ENCODE measurements at regions not wholly inside any gene's neighbourhood (a gene's known extent, or its start where the extent isn't known, plus 50 kb on each side); places are given as distances from the start of the nearest gene placed in this dataset.

DNA sequence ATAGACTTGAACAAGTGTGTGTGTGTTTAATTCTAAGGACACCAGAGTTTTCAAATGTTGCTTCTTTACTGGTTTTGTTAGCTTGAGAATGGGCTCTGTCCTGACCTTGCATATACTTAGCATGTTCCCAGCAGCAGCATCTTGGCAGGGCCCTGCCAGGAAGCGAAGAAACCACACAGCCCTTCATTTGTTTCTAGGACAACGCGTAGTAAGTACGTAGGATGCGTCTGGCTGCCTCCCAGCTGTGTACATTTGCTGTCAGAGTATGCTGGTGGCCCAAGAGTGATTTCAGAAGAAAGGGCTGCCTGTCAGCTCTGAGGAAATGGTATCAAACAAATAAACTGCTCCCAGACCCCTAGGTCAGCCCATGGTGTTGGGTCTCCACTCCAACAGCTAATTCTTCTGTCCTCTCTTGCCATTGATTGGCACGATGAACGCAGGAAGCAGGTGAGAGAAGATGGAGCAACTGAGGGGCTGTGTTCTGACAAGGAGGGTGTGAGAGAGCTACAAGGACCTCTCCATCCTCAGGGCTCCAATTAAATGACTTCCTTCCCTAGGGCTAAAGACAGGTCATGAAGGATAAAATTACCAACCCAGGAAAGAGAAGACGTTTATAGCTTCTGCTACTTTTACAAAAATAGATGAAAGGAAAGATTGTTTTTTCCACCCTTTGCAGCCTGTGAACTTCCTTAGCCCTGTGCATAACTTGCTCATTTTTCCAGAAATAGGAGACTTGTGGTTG lies 55.9 kb upstream of the HDDC2 start (continued):
- TF ChIP-seq EP300 (IDR thresholded peaks at IDR 0.05; ENCODE audit: borderline replicate concordance in 1 of 2, low read depth in 1 of 2, low read length in 1 of 2) (no peak), YY1 (IDR thresholded peaks at IDR 0.05; ENCODE audit: low read depth) (no peak), EZH2phosphoT487 (IDR thresholded peaks at IDR 0.05; ENCODE audit: borderline replicate concordance, low read depth) (no peak)
- TF ChIP-seq, protein P1, sequence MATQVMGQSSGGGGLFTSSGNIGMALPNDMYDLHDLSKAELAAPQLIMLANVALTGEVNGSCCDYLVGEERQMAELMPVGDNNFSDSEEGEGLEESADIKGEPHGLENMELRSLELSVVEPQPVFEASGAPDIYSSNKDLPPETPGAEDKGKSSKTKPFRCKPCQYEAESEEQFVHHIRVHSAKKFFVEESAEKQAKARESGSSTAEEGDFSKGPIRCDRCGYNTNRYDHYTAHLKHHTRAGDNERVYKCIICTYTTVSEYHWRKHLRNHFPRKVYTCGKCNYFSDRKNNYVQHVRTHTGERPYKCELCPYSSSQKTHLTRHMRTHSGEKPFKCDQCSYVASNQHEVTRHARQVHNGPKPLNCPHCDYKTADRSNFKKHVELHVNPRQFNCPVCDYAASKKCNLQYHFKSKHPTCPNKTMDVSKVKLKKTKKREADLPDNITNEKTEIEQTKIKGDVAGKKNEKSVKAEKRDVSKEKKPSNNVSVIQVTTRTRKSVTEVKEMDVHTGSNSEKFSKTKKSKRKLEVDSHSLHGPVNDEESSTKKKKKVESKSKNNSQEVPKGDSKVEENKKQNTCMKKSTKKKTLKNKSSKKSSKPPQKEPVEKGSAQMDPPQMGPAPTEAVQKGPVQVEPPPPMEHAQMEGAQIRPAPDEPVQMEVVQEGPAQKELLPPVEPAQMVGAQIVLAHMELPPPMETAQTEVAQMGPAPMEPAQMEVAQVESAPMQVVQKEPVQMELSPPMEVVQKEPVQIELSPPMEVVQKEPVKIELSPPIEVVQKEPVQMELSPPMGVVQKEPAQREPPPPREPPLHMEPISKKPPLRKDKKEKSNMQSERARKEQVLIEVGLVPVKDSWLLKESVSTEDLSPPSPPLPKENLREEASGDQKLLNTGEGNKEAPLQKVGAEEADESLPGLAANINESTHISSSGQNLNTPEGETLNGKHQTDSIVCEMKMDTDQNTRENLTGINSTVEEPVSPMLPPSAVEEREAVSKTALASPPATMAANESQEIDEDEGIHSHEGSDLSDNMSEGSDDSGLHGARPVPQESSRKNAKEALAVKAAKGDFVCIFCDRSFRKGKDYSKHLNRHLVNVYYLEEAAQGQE (IDR thresholded peaks at IDR 0.05; ENCODE audit: low read depth, low read length) = no peak

DNA sequence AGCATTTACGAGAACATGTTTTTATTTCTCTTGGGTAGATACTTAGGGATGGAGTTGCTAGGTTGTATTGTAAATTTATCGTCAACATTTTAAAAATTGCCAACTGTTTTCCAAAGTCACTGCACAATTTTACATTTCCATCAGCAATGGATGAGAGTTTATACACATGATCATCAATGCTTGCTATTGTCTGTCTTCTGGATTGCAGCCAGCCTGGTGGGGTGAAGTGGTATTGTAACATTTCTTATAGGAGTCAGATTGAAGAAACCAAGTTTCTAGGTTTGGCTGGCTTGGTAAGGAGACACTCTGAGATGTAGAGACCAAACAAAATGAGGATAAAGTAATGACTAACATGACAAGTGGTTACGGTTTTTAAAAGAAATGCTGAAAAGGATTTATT lies 57.1 kb upstream of the HDDC2 start:
- no peak overlapping the region for H2AFZ ChIP-seq (ENCODE audit: low read depth)
- ChIA-PET CTCF (no interaction called here), POLR2A (no interaction called here)
- H3K79me2 ChIP-seq (ENCODE audit: insufficient read depth) = no peaks in the 10 kb centered on the region
- H3K9me2 ChIP-seq = no peaks in the 10 kb centered on the region
- no peaks in the 10 kb centered on the region for H3F3A ChIP-seq (replicated peaks; ENCODE audit: insufficient read depth)
- WGBS (ENCODE audit: low lambda C conversion rate) = 20% methylated on average over 3 of the region's 3 CpGs
- H3K27me3 ChIP-seq (ENCODE audit: insufficient read depth) = peaks cover 36% of the 10 kb centered on the region
- TF ChIP-seq SMC3 (IDR thresholded peaks at IDR 0.05; ENCODE audit: low read depth, low read length) (no peak), FOXJ3 (CRISPR knock-in tag; IDR thresholded peaks at IDR 0.05) (no peak), USF1 (IDR thresholded peaks at IDR 0.05; ENCODE audit: borderline replicate concordance, low read depth) (no peak), GABPA (IDR thresholded peaks at IDR 0.05; ENCODE audit: low read depth) (no peak), JUND (IDR thresholded peaks at IDR 0.05) (no peak), POLR2AphosphoS5 (IDR thresholded peaks at IDR 0.05; ENCODE audit: low read depth, low read length) (no peak), RFX5 (IDR thresholded peaks at IDR 0.05; ENCODE audit: low read length) (no peak), EP300 (IDR thresholded peaks at IDR 0.05; ENCODE audit: borderline replicate concordance in 1 of 2, low read depth in 1 of 2, low read length in 1 of 2) (no peak), FOXM1 (IDR thresholded peaks at IDR 0.05; ENCODE audit: low read depth) (no peak), RCOR1 (IDR thresholded peaks at IDR 0.05; ENCODE audit: low read length) (no peak), ELF1 (IDR thresholded peaks at IDR 0.05) (no peak), RAD21 (IDR thresholded peaks at IDR 0.05; ENCODE audit: low read length) (no peak), GATA2 (CRISPR knock-in tag; IDR thresholded peaks at IDR 0.05) (no peak), YY1 (IDR thresholded peaks at IDR 0.05; ENCODE audit: low read depth) (no peak), MAX (IDR thresholded peaks at IDR 0.05; ENCODE audit: low read depth) (no peak), FOSL2 (IDR thresholded peaks at IDR 0.05; ENCODE audit: borderline replicate concordance, low read depth) (no peak), EZH2phosphoT487 (IDR thresholded peaks at IDR 0.05; ENCODE audit: borderline replicate concordance, low read depth) (no peak)
- TF ChIP-seq, protein P2, sequence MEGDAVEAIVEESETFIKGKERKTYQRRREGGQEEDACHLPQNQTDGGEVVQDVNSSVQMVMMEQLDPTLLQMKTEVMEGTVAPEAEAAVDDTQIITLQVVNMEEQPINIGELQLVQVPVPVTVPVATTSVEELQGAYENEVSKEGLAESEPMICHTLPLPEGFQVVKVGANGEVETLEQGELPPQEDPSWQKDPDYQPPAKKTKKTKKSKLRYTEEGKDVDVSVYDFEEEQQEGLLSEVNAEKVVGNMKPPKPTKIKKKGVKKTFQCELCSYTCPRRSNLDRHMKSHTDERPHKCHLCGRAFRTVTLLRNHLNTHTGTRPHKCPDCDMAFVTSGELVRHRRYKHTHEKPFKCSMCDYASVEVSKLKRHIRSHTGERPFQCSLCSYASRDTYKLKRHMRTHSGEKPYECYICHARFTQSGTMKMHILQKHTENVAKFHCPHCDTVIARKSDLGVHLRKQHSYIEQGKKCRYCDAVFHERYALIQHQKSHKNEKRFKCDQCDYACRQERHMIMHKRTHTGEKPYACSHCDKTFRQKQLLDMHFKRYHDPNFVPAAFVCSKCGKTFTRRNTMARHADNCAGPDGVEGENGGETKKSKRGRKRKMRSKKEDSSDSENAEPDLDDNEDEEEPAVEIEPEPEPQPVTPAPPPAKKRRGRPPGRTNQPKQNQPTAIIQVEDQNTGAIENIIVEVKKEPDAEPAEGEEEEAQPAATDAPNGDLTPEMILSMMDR (IDR thresholded peaks at IDR 0.05) = no peak
- no peak overlapping the region for H3K4me2 ChIP-seq
- H3K9me3 ChIP-seq = no peaks in the 10 kb centered on the region
- H4K20me1 ChIP-seq (ENCODE audit: insufficient read depth) = no peaks in the 10 kb centered on the region
- peaks cover 0 to 6% of the 10 kb centered on the region in 2 experiments; a peak in 2 of 4 replicates for H3K4me1 ChIP-seq (ENCODE audit: control insufficient read depth in 1 of 2, insufficient read depth in 2 of 2, low read depth in 1 of 2, low read length in 1 of 2)
- H3K4me3 ChIP-seq (ENCODE audit: low read depth in 2 of 2, low read length in 1 of 2) = no peak overlapping the region
- DNase-seq = no peak
- H3K9ac ChIP-seq = no peak overlapping the region
- no peak overlapping the region for H3K27ac ChIP-seq (ENCODE audit: low read depth in 2 of 2, low read length in 1 of 2)
- no peaks in the 10 kb centered on the region for H3K36me3 ChIP-seq (replicated peaks in 1 of 2; ENCODE audit: control insufficient read depth in 1 of 2, insufficient read depth in 2 of 2, low read length in 1 of 2)
